HG02763 (cell line): ENCODE measurements at regions not wholly inside any gene's neighbourhood (a gene's known extent, or its start where the extent isn't known, plus 50 kb on each side); places are given as distances from the start of the nearest gene placed in this dataset.

Experiments used
- ATAC-seq: cut with Tn5 transposase; IDR thresholded peaks from one replicate; pipeline ENCODE4 v1.9.1; 2021; ENCODE audit warnings: mild to moderate bottlenecking, moderate library complexity; ENCODE audit not compliant: unreplicated experiment

- ATAC-seq, result no peak
Observed at GRCh38 chr18:1895456-1896185, 675.7 kb downstream of the METTL4 start.

DNA sequence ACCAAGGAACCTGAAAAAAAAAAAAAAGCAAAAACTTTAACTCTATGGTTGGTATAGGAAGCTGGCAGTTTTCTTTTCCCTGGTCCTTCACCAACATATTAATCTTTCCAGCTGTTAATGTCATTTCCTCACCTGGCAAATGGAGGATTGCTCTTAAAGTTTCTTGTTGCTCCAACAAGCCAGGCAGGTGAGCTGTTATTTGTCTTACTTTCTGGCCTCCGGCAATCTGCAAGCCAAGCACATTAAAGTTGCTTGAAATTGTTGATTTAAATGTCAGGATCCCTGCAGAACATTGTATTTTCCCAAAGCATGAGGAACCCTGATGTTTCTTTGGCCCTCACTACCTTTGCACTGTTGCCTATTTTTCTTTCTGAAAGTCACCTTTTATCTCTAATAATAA, 664.9 kb downstream of the METTL4 start:
- ATAC-seq, result no peak

DNA sequence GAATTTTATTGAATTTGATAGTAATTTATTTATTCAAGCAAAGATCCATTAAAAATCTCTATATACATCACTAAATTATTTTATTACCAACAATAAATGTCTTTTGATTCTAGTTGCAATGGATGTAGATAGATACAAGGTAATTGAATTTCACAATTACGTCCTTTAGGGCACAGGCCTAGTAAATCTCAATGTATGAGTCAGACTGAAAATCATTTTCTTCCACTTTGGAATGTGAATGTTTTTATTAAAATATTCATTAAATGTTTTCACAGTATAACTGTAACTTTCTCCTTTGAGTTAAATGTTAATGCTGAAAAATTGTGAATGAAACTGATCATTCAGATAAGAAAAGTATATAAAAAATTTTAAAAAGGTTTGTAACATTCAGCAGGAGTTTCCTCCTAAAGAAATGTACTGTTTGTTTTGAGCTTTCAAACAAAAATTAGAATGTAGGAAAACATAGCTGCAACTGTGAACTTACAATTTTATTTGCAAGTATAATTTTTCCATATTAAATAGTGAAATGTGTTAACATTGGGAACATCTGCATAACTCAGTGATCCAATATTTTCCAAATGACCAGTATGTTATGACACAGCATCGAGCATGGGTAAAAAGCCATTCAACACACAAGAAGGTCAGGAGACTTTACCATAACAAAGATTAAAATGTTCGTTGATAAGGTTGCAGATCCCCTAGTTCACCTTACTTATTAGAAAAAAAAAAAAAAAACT, 663.7 kb downstream of the METTL4 start:
- no peak for ATAC-seq

DNA sequence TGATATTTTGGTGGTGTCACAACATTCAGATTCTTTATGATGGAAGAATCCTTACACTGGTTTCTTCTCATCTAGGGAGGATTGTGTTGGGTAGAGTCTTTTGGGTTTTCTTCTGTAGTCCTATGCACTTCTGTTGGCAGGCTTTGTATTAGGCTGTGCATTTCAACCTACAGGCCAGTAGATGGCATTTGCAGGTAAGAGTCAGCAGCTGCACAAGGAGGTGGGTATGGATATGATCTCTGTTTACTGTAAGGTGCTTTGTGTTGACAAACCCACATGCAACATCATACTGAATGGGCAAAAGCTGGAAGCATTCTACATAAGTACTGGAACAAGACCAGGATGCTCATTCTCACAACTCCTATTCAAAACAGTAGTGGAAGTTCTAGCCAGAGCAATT, 656.8 kb downstream of the METTL4 start:
- ATAC-seq, result no peak

- no peak for ATAC-seq
Observed at GRCh38 chr18:1916869-1917523, 654.3 kb downstream of the METTL4 start.

DNA sequence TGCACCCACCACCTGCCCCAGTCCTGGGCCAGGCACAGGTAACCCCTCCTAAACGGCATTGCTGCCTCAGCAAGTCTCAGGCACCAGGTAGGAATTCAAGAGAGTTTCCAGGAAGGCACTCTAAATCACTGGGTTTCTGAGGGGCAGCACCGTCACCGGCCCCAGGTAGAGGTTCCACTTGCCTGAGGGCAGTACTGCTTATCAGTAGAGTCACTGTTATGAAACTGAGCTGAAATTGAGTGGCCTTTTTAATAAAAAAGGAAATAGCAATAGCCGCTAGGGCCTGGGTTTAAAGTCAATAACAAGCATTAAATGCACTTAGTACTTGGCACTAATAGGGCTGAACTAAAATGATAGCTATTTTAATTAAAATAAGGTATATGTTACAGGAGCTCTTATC, 653.7 kb downstream of the METTL4 start:
- no peak for ATAC-seq

GRCh38 chr18:1922066-1922465, 649.2 kb downstream of the METTL4 start:
- no peak for ATAC-seq

- ATAC-seq, result no peak
Observed at GRCh38 chr18:1928711-1929110, 642.6 kb downstream of the METTL4 start.

GRCh38 chr18:1929720-1930119, 641.6 kb downstream of the METTL4 start:
- no peak for ATAC-seq

- no peak for ATAC-seq
Observed at GRCh38 chr18:1930291-1931270, 640.7 kb downstream of the METTL4 start.

GRCh38 chr18:1952486-1952885, 618.8 kb downstream of the METTL4 start:
- no peak for ATAC-seq

- ATAC-seq, result no peak
Observed at GRCh38 chr18:1954583-1955312, 616.6 kb downstream of the METTL4 start.

- ATAC-seq, result no peak
Observed at GRCh38 chr18:1958798-1959197, 612.5 kb downstream of the METTL4 start.

DNA sequence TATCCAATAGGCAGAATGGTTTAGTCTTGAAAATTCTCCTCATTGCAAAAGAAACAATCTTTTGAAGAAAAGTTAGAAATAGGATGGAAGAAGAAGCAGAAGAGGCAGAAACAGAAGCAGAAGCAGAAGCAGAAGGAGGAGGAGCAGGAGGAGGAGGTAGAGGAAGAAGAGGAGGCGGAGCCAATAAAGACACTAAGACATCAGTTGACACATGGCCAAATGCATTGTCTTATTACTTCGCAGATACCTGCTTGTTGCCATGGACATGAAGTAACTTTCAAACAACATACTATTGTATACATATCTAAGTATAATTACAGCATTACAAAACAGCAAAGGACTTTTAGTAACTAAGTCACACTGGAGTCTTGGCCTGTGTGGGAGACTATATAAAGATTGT, 606.3 kb downstream of the METTL4 start:
- ATAC-seq, result no peak

GRCh38 chr18:1965541-1965940, 605.8 kb downstream of the METTL4 start:
- ATAC-seq, result no peak

- ATAC-seq, result no peak
Observed at GRCh38 chr18:1968801-1969498, 602.4 kb downstream of the METTL4 start.

GRCh38 chr18:1976484-1976883, 594.8 kb downstream of the METTL4 start:
- no peak for ATAC-seq

DNA sequence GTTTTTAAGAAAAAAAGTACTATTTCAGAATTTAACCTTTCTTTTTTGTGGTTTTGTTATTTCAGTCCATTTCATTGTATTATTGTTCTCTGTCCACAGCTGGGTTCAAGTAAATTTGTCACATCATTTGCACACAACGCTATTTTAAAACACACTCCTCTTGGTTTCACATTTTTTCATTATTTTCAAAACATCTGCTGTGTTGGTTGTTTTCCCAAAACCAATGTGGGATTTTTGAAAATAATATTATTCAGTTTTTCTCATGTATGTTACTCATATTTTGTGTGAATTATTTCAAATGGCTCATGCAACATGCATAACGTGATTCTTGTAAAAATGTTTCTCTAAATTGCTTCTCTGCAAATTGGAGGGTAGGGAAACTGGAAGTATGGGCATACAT, 589.2 kb downstream of the METTL4 start:
- no peak for ATAC-seq

- ATAC-seq, result no peak
Observed at GRCh38 chr18:1983746-1984515, 587.4 kb downstream of the METTL4 start.
